ENCODE measurements at regions not wholly inside any gene's neighbourhood (a gene's known extent, or its start where the extent isn't known, plus 50 kb on each side); places are given as distances from the start of the nearest gene placed in this dataset.

DNA sequence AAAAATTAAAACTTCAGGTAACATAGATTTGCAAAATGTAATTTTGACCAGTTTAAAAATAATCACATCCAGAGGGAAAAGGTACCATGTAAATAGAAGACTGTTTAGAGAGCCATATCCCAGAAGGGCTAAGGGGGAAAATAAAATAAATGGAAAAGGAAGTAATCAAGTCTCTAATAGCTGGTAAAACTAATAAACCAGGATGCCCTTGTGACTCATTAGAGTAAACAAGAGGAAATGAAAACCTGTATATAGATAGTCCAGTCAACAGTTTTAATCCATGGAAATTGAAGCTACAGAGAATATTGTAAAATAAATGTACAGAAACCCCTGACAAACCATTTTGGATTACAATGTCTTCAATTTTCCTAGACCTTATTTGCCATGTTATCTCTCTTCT is 698.0 kb upstream of the RGS18 start:
- no peaks in the 10 kb centered on the region for H3K36me3 ChIP-seq (ENCODE audit: control insufficient read depth in 2 of 2, extremely low read depth in 1 of 2, insufficient read depth in 2 of 2, low read length in 2 of 2)
- DNase-seq (ENCODE audit: low read depth, low spot score): no peak
- no peak overlapping the region for H2AFZ ChIP-seq (ENCODE audit: control insufficient read depth, low read length)
- H3K4me3 ChIP-seq (ENCODE audit: control insufficient read depth in 2 of 3, extremely low read depth in 1 of 3, insufficient read depth in 2 of 3, low read depth in 1 of 3, low read length in 3 of 3): no peak overlapping the region
- no peak overlapping the region for H3K9ac ChIP-seq (ENCODE audit: control insufficient read depth, extremely low read depth, insufficient read depth, low read length)
- H3K4me1 ChIP-seq (ENCODE audit: control insufficient read depth, extremely low read depth, insufficient read depth, low read length): no peaks in the 10 kb centered on the region
- no peaks in the 10 kb centered on the region for H3K79me2 ChIP-seq (ENCODE audit: control insufficient read depth, insufficient read depth, low read length)
- H3K9me1 ChIP-seq (ENCODE audit: control insufficient read depth, extremely low read depth, insufficient read depth, low read length): no peaks in the 10 kb centered on the region
- no peaks in the 10 kb centered on the region for H3K27me3 ChIP-seq (ENCODE audit: control insufficient read depth, extremely low read depth, insufficient read depth, low read length)
- no peak overlapping the region for H3K4me2 ChIP-seq (ENCODE audit: control insufficient read depth, extremely low read depth, insufficient read depth, low read depth, low read length)
- no peak overlapping the region for H3K27ac ChIP-seq (ENCODE audit: control insufficient read depth, insufficient read depth, low read length)
- no peak for FAIRE-seq
- dilution Hi-C loops (cut with MboI; ENCODE audit: extremely low pct_ligation_motif_present, low sequenced_read_pairs): no loop called here
- TF ChIP-seq, protein P1, sequence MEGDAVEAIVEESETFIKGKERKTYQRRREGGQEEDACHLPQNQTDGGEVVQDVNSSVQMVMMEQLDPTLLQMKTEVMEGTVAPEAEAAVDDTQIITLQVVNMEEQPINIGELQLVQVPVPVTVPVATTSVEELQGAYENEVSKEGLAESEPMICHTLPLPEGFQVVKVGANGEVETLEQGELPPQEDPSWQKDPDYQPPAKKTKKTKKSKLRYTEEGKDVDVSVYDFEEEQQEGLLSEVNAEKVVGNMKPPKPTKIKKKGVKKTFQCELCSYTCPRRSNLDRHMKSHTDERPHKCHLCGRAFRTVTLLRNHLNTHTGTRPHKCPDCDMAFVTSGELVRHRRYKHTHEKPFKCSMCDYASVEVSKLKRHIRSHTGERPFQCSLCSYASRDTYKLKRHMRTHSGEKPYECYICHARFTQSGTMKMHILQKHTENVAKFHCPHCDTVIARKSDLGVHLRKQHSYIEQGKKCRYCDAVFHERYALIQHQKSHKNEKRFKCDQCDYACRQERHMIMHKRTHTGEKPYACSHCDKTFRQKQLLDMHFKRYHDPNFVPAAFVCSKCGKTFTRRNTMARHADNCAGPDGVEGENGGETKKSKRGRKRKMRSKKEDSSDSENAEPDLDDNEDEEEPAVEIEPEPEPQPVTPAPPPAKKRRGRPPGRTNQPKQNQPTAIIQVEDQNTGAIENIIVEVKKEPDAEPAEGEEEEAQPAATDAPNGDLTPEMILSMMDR (optimal IDR thresholded peaks at IDR 0.05 in 1 of 3, IDR thresholded peaks at IDR 0.05 in 1 of 3, conservative IDR thresholded peaks at IDR 0.05 in 1 of 3; ENCODE audit: extremely low read depth in 1 of 3, insufficient read depth in 2 of 3, low read length in 3 of 3): no peak
- TF ChIP-seq EZH2 (IDR thresholded peaks at IDR 0.05; ENCODE audit: low read length): no peak
- H3K9me3 ChIP-seq (ENCODE audit: control insufficient read depth, low read depth, low read length): no peaks in the 10 kb centered on the region
- H4K20me1 ChIP-seq (ENCODE audit: control insufficient read depth, extremely low read depth, insufficient read depth, low read length): no peaks in the 10 kb centered on the region

DNA sequence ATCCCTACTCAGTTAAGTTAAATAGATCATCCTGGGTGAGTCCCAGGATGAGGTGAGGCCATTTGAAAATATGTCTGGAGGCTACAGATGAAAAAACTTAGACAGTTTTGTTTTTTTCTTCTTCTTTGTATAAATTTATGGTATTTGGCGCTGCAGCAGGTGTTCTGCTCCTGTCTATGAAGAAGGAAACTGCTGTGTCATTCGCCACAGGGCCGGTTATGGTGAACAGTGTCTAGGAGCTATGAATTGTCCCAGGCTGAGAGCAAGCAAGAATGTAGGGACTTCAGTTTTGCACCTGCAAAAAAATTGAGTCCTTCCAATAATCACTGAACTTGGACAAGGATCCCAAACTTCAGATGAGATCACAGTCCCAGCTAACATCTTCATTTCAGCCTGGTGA is 674.3 kb upstream of the RGS18 start:
- H3K36me3 ChIP-seq (ENCODE audit: control insufficient read depth in 2 of 2, extremely low read depth in 1 of 2, insufficient read depth in 2 of 2, low read length in 2 of 2): no peaks in the 10 kb centered on the region
- no peaks in the 10 kb centered on the region for H3K9me3 ChIP-seq (ENCODE audit: control insufficient read depth, low read depth, low read length)
- H3K4me1 ChIP-seq (ENCODE audit: control insufficient read depth, extremely low read depth, insufficient read depth, low read length): no peaks in the 10 kb centered on the region
- H3K9me1 ChIP-seq (ENCODE audit: control insufficient read depth, extremely low read depth, insufficient read depth, low read length): no peaks in the 10 kb centered on the region
- H3K79me2 ChIP-seq (ENCODE audit: control insufficient read depth, insufficient read depth, low read length): no peaks in the 10 kb centered on the region
- DNase-seq (ENCODE audit: low read depth, low spot score) (no peak), FAIRE-seq (no peak)
- dilution Hi-C loops (cut with MboI; ENCODE audit: extremely low pct_ligation_motif_present, low sequenced_read_pairs): no loop called here
- H3K4me2 ChIP-seq (ENCODE audit: control insufficient read depth, extremely low read depth, insufficient read depth, low read depth, low read length): no peak overlapping the region
- H3K9ac ChIP-seq (ENCODE audit: control insufficient read depth, extremely low read depth, insufficient read depth, low read length): no peak overlapping the region
- H2AFZ ChIP-seq (ENCODE audit: control insufficient read depth, low read length): no peak overlapping the region
- H4K20me1 ChIP-seq (ENCODE audit: control insufficient read depth, extremely low read depth, insufficient read depth, low read length): no peaks in the 10 kb centered on the region
- H3K4me3 ChIP-seq (ENCODE audit: control insufficient read depth in 2 of 3, extremely low read depth in 1 of 3, insufficient read depth in 2 of 3, low read depth in 1 of 3, low read length in 3 of 3): no peak overlapping the region
- no peak for TF ChIP-seq EZH2 (IDR thresholded peaks at IDR 0.05; ENCODE audit: low read length)
- TF ChIP-seq, protein P1 (optimal IDR thresholded peaks at IDR 0.05 in 1 of 3, IDR thresholded peaks at IDR 0.05 in 1 of 3, conservative IDR thresholded peaks at IDR 0.05 in 1 of 3; ENCODE audit: extremely low read depth in 1 of 3, insufficient read depth in 2 of 3, low read length in 3 of 3): no peak
- H3K27me3 ChIP-seq (ENCODE audit: control insufficient read depth, extremely low read depth, insufficient read depth, low read length): no peaks in the 10 kb centered on the region
- no peak overlapping the region for H3K27ac ChIP-seq (ENCODE audit: control insufficient read depth, insufficient read depth, low read length)

All from keratinocyte (primary cell).